Inflammatory macrophage treated with lipopolysaccharide for 4 hours (primary cell): ENCODE measurements at regions not wholly inside any gene's neighbourhood (a gene's known extent, or its start where the extent isn't known, plus 50 kb on each side); places are given as distances from the start of the nearest gene placed in this dataset.
"Not testable (repeated sequence)": the region's sequence is repeated elsewhere in the genome, so short reads cannot be mapped to it uniquely, and the experiment has no call there.

ENCODE experiments used
- DNase-seq: peaks from one replicate; pipeline ENCODE4 v3.0.0-alpha.2; 2020

GRCh38 chr9:25260046-25260445, 418.2 kb downstream of the TUSC1 start:
- DNase-seq = no peak

- DNase-seq = no peak
Measured at GRCh38 chr9:25255216-25255615, 423.0 kb downstream of the TUSC1 start.

GRCh38 chr9:25254051-25254450, 424.2 kb downstream of the TUSC1 start:
- DNase-seq = no peak

DNA sequence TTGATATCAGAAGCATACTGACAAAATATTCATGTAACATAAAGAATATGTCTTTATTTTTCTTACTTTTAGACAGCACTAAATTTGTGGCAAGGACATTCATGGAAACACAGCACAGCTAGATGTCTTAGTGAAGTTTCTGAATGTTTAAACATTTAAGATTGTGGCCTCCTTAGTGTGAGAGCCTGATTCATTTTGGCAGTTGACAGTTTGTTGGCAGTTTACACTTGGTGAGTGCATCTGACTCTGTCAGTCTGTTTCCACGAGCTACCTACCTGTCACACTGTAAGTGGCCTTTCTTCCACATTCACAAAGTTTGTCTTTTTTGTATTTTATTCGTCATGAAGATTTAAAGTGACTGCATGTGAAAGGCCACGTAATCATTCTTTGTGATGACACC, 436.8 kb downstream of the TUSC1 start:
- no peak for DNase-seq

DNA sequence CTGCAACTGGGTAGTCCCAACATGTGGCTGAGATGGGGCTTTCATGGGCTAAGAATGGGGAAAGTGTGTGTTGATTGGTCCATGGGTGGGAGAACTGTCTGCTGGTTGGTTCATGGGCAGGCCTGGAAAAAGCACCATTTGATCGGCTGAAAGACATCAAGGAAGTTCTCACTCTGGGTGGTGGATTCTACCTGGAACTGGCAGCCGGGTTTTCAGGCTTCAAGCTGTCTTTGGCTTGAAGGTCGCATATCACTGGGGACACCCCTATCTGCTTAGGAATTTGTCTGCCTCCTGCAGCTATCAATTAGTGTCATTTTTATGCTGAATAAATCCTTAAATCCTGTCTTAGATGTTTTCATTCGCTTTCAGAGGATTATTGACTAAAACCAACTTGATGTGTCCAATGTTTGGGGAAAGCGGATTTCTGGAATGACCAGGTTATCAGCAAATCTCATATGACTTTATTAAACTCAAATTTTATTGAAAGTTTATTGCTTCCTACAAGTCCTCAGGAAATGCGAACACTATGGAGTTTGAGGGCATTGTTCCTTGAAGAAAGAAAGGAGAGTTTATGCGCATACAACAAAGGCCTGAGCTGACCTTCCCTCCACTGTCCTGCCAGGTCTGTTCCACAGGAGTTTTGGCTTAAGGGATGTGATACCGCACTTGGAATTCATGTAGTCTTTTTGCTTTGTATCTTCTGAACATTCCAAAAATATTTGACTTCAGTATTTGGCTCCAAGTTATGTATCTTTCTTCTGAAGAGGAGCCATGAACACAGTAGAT, 451.1 kb downstream of the TUSC1 start:
- no peak for DNase-seq

- no peak for DNase-seq
Measured at GRCh38 chr9:25225938-25226760, 452.1 kb downstream of the TUSC1 start.

- no peak for DNase-seq
Measured at GRCh38 chr9:25224996-25225395, 453.2 kb downstream of the TUSC1 start.

DNA sequence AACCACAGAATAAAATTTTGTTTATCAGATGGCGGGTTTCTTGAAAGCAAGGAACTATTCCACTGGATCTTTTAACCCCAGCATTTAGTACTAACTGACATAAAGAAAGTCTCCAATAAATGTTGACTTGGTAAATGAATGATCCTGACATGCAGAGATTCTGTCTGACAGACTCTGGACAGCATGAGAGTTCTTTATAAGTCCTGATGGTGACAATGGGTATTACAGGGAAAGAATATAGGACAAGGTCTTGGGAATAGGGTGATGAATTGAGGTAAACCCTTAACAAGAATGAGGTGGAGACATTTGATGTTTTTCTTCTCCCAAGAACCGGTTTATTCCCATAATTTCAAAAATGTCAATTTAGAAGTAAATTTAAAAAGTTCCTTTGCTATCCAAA, 453.9 kb downstream of the TUSC1 start:
- DNase-seq = no peak

GRCh38 chr9:25212361-25212760, 465.9 kb downstream of the TUSC1 start:
- DNase-seq = no peak

DNA sequence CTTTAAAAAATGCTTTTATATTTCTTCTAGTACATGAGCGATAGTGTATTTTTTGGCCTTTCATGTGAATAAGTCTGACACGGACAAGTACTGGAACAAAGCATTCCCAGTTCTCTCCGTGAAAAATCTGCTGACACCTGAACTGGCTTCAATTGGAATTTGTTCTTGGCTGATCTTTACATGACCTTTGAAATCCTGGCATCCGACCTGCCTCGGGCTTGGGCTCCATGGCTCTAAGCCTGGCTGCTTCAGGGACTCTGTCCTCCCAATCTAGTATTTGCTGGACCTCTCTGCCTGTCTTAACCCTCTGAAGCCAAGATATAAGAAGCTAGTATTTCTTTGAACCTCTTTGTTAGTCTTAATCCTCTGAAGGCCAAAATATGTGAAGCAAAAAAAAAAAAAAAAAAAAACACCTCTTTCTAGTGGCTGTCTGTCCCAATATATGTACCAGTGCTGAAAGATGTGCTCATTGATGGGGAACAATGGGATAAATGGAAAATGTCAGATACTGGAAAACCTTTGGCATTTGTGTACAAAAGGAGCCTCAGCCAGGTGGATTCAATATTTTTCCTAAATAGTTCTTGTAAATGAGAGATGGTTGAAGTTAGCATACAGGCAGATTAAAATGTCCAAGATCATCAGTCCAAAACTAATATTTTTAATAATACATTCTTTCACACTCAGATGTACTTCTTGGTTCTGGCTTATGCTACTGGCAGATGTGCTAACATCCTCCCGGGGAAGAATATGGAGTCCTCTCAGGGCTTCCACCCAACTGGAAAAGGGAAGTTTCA, 470.6 kb downstream of the TUSC1 start:
- DNase-seq = no peak

DNA sequence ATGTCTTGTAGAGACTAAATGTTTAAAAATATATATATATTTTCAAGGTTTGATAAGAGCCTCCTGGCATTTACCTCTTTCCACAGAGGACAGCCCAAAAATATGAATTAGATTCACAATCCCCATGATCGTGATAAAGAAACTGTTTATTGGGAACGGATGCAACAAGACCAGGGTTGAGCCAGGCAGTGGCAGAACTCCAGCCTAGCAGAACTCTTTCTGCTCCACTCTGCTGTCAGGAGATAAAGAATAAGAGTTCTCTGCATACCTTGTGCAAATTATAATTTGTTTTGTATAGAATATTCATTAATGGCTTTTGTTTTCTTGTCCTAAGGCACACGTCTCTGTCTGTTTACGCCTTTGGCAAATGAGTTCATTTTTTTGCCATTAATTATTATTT, 472.2 kb downstream of the TUSC1 start:
- DNase-seq = no peak

- no peak for DNase-seq
Measured at GRCh38 chr9:25205285-25205684, 473.0 kb downstream of the TUSC1 start.

DNA sequence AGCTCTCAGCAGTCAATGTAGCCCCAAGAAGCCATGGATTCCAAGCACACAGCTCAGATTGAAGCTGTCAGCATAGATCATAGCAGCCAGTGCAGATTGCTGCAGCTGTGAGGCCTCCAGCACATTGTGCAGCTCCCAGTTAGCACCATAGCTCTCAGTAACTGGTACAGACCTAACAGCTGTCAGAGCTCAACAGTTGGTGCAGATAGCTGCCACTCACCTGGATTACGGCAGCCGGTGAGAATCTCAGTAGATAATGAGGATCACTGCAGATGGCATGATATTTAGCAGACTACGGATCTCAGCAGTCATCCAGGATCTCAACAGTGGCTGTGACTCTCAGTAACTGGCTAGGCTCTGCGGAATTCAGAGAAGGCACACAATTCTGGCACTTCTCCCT, 500.4 kb downstream of the TUSC1 start:
- DNase-seq = no peak

DNA sequence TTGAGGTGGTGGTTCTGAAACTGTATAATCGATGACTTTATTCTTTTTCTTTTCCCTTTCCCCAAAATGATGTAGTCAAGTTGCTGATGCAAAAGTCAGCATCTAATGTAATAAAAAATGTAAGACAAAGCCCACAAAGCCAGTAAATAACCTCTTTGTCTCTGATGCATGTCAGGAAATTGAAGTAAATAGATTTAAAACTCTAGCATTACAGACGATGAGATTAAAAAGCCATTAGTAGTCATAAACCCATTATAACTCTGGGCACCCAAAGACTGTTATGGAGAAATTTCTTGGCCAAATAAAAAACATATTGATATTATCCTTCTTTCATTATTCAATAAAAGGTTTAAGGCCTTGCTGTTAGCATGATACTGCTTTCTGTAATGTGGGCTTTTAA, 548.7 kb downstream of the TUSC1 start:
- DNase-seq = no peak

DNA sequence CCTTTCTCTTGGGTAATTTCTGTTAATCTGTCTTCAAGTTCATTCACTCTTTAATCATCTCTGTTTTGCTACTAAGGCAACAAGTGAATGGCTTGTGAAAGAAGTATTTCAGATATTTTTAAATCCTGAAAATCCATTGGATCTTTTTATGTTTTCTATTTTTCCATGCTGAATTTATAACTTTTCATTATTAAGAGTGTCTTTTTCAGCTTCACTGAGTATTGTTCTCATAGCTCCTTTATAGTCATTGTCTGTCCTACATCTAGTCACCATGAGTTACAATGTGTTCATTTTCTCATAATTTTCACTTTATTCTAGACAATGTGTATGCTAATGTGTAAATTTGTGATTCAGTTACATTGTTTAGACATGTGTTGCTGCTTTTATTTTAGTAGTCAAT, 556.4 kb downstream of the TUSC1 start:
- DNase-seq = no peak

DNA sequence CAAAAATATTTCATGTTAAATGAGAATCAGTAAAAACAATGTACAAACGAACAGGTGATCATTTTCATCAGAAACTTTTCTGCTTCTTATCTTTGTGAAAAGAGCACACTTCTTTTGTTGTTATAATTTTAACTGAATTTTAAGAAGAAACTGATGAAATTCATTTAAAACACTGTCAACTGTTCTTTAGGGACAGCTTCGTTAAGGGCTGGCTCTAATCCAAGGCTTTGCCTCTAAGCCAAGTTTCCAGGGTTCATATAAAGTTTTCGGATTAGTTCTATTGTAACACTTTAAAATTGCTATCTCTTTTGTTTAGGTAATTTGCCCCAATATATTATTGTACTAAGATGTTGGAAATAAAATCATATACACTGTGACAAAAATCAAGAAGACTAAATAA, 559.2 kb downstream of the TUSC1 start:
- DNase-seq = no peak

GRCh38 chr9:25117791-25118190, 560.5 kb downstream of the TUSC1 start:
- no peak for DNase-seq

DNA sequence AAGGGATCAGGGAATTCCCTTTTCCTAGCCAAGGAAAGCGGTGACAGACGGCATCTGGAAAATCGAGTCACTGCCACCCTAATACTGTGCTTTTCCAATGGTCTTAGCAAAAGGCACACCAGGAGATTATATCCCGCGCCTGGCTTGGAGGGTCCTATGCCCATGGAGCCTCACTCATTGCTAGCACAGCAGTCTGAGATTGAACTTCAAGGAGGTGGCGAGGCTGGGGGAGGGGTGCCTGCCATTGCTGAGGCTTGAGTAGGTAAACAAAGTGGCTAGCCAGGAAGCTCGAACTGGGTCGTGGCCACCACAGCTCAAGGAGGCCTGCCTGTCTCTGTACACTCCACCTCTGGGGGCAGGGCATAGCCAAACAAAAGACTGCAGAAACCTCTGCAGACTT, 556.5 kb upstream of the IZUMO3 start:
- DNase-seq = not testable (repeated sequence)

DNA sequence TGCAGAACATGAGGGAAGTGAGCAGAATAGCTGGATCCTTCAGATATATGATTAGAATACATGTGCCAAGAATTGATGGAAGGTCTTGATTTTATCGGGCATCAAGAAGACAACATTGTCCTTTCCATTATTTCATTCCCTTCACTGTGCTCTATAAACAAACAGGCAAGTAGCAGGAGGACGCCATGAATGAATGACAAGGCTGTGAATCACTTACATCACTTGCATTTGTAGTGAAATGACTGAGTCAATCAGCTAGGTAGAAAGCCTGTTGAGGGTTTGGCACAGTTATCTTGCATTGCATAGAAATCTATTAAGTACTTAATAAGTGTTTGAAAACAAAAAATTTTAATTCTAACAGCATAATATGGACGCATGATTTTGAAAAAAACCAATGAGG, 548.8 kb upstream of the IZUMO3 start:
- DNase-seq = no peak

DNA sequence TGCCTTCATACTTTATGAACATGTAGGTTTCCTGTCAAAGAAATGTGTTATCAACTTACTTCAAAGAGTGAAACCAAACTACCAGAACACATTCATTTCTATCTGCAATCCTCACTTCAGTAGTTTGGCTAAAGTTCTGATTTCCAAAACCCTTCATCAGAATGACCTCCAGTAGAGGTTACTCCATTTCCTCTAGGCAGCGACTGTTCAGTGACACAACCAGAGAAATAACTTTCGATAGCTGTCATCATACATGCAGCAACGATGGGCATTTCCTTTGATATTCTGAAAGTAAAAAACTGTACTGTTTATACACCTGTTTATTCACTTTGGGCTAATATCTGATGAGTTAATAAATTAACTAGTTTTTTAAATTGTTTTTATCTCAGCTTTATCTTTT, 532.5 kb upstream of the IZUMO3 start:
- DNase-seq = no peak

GRCh38 chr9:25048098-25048724, 502.5 kb upstream of the IZUMO3 start:
- no peak for DNase-seq

DNA sequence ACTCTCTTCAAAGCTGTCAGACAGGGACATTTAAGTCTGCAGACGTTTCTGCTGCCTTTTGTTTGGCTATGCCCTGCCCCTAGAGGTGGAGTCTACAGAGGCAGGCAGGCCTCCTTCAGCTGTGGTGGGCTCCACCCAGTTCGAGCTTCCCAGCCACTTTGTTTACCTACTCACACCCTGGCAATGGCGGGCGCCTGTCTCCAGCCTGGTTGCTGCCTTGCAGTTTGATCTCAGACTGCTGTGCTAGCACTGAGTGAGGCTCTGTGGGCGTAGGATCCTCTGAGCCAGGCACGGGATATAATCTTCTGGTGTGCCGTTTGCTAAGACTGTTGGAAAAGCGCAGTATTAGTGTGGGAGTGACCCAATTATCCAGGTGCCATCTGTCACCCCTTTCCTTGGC, 499.8 kb upstream of the IZUMO3 start:
- not testable (repeated sequence) for DNase-seq

- no peak for DNase-seq
Measured at GRCh38 chr9:25029743-25030142, 484.0 kb upstream of the IZUMO3 start.
